HepG2 (cell line): ENCODE measurements at regions not wholly inside any gene's neighbourhood (a gene's known extent, or its start where the extent isn't known, plus 50 kb on each side); places are given as distances from the start of the nearest gene placed in this dataset.

ENCODE experiments used
- ATAC-seq: fragments of 200-7000 bp; cut with Tn5 transposase; 3 replicates; pipeline ENCODE4 v1.9.1; 2020; ENCODE audit warnings: mild to moderate bottlenecking, moderate library complexity
- BruUV-seq: library from RNA; stranded (reverse); fragments of 400-500 nt; replicated peaks from 2 replicates; lab custom pipeline; 2021; lab: Mats Ljungman, UMichigan
- CTCF ChIA-PET: fragments of 300-600 bp; formaldehyde crosslinking; extraction: SDS; loops from one replicate; lab custom pipeline; 2021; ENCODE audit warnings: low total read pairs, inconsistent platforms, low intra/inter-chr PET ratio; lab: Yijun Ruan, JAX
- POLR2A ChIA-PET: fragments of 350-600 bp; sonication (Branson Sonifier 250); formaldehyde crosslinking; loops from one replicate; lab custom pipeline; 2020; ENCODE audit warnings: antibody characterized with exemption, inconsistent platforms; lab: Yijun Ruan, JAX
- DNase-seq: peaks from one replicate; pipeline ENCODE4 v3.0.0-alpha.2; 2015; ENCODE audit warnings: low spot score
- FAIRE-seq: peaks from 3 replicates; lab custom pipeline; 2011; peaks lifted over from hg19 to GRCh38; lab: Jason Lieb, UNC
- H2AFZ ChIP-seq: one replicate; pipeline ENCODE4 v1.6.1; 2011; ENCODE audit warnings: low read length, inconsistent platforms
- H3K27ac ChIP-seq: fragments of 300-600 bp; 3 replicates; pipeline ENCODE4 v1.8.0; 2011; ENCODE audit warnings: mixed run types, mild to moderate bottlenecking, mixed read lengths, low read length, inconsistent platforms; ENCODE audit not compliant: insufficient read depth; ENCODE audit errors: extremely low read length
- H3K27me3 ChIP-seq, 2 experiments: fragments of 200-600 bp in 1 of 2; 2 replicates in 1 of 2; 3 replicates in 1 of 2; pipeline versions ENCODE4 v1.6.0 to v1.8.0; 2011; ENCODE audit warnings: low read length in 2 of 2, mild to moderate bottlenecking in 2 of 2, moderate library complexity in 2 of 2, inconsistent platforms in 1 of 2; ENCODE audit not compliant: insufficient read depth in 2 of 2, control insufficient read depth in 1 of 2
- H3K36me3 ChIP-seq, 2 experiments: fragments of 200-600 bp in 1 of 2; replicated peaks in 1 of 2; 2 replicates in 1 of 2; 3 replicates in 1 of 2; pipeline versions ENCODE4 v1.5.1 to v1.8.0; 2011; ENCODE audit warnings: low read length in 2 of 2, inconsistent platforms in 1 of 2; ENCODE audit not compliant: insufficient read depth in 2 of 2, control insufficient read depth in 1 of 2
- H3K4me1 ChIP-seq: 2 replicates; pipeline ENCODE4 v1.5.1; 2012; ENCODE audit warnings: low read length, inconsistent platforms; ENCODE audit not compliant: insufficient read depth
- H3K4me2 ChIP-seq: 2 replicates; pipeline ENCODE4 v1.6.0; 2011; ENCODE audit warnings: low read depth, low read length, inconsistent platforms
- H3K4me3 ChIP-seq, 3 experiments: fragments of 200-600 bp in 1 of 3; sonication (generic), shearing (Covaris generic) in 1 of 3; replicated peaks in 1 of 3; 2 replicates each; pipeline ENCODE4 v1.5.1; 2011 to 2016; ENCODE audit warnings: low read length in 3 of 3, inconsistent platforms in 2 of 3, low read depth in 2 of 3, mild to moderate bottlenecking in 2 of 3, control low read depth in 1 of 3, mixed read lengths in 1 of 3; ENCODE audit not compliant: insufficient read depth in 1 of 3
- H3K79me2 ChIP-seq: one replicate; pipeline ENCODE4 v1.6.1; 2011; ENCODE audit warnings: low read length, inconsistent platforms; ENCODE audit not compliant: insufficient read depth
- H3K9ac ChIP-seq: 2 replicates; pipeline ENCODE4 v1.6.0; 2011; ENCODE audit warnings: mild to moderate bottlenecking, low read depth, low read length, inconsistent platforms; ENCODE audit not compliant: insufficient read depth
- H3K9me3 ChIP-seq: 2 replicates; pipeline ENCODE4 v1.5.1; 2012; ENCODE audit warnings: mild to moderate bottlenecking, low read length
- H4K20me1 ChIP-seq: 2 replicates; pipeline ENCODE4 v1.6.0; 2011; ENCODE audit warnings: inconsistent platforms, mild to moderate bottlenecking, low read length, moderate library complexity; ENCODE audit not compliant: insufficient read depth
- ARHGAP35 ChIP-seq: sonication (generic); formaldehyde crosslinking; IDR thresholded peaks from 2 replicates; pipeline ENCODE4 v1.9.0; 2022; ENCODE audit warnings: mild to moderate bottlenecking, inconsistent platforms, moderate library complexity, missing genetic modification reagents, borderline replicate concordance
- FOXA1 ChIP-seq, 2 experiments: fragments of 450-650 bp in 1 of 2; sonication (generic) in 1 of 2; formaldehyde crosslinking in 1 of 2; IDR thresholded peaks; 2 replicates each; pipeline versions ENCODE4 v1.4.0 to v1.6.1; 2016 to 2020; ENCODE audit warnings: missing genetic modification reagents in 1 of 2
- FOXP1 ChIP-seq, 2 experiments: fragments of 450-650 bp in 1 of 2; IDR thresholded peaks; 2 replicates each; pipeline ENCODE4 v1.6.1; 2017 to 2018; ENCODE audit warnings: antibody characterized with exemption in 1 of 2
- HDAC1 ChIP-seq: sonication (generic); formaldehyde crosslinking; IDR thresholded peaks from 2 replicates; pipeline ENCODE4 v1.5.1; 2020; ENCODE audit warnings: mild to moderate bottlenecking, missing genetic modification reagents
- KDM1A ChIP-seq: IDR thresholded peaks from 2 replicates; pipeline ENCODE4 v1.6.1; 2016; ENCODE audit warnings: missing compliant biosample characterization
- NONO ChIP-seq, 2 experiments: fragments of 450-650 bp in 1 of 2; sonication (generic) in 1 of 2; formaldehyde crosslinking in 1 of 2; IDR thresholded peaks in 1 of 2; conservative IDR thresholded peaks in 1 of 2; 2 replicates each; pipeline versions ENCODE4 v1.6.1 to v1.8.0; 2017 to 2022; ENCODE audit warnings: mild to moderate bottlenecking in 1 of 2, missing genetic modification reagents in 1 of 2, moderate library complexity in 1 of 2
- NR2F6 ChIP-seq, 2 experiments: IDR thresholded peaks; 2 replicates each; pipeline ENCODE4 v1.6.1; 2016; ENCODE audit warnings: antibody characterized with exemption in 1 of 2, mild to moderate bottlenecking in 1 of 2
- RARA ChIP-seq: IDR thresholded peaks from 2 replicates; pipeline ENCODE4 v1.6.1; 2016; ENCODE audit warnings: missing genetic modification reagents, missing compliant biosample characterization
- RXRB ChIP-seq: IDR thresholded peaks from 2 replicates; pipeline ENCODE4 v1.6.1; 2016; ENCODE audit warnings: borderline replicate concordance, missing genetic modification reagents, missing compliant biosample characterization
- XRCC5 ChIP-seq: fragments of 200-400 bp; formaldehyde crosslinking; optimal IDR thresholded peaks from 2 replicates; pipeline ENCODE3; 2017; ENCODE audit warnings: mild to moderate bottlenecking, low read length
- YEATS2 ChIP-seq: sonication (generic); formaldehyde crosslinking; IDR thresholded peaks from 2 replicates; pipeline ENCODE4 v1.4.0; 2020; ENCODE audit warnings: missing genetic modification reagents, borderline replicate concordance
- ZBTB33 ChIP-seq: sonication (generic); formaldehyde crosslinking; IDR thresholded peaks from 2 replicates; pipeline ENCODE4 v1.4.0; 2020; ENCODE audit warnings: missing genetic modification reagents
- WGBS: methylation state at CpG from one replicate; pipeline ENCODE4 v1.1.6; 2017; ENCODE audit warnings: low lambda C conversion rate; 5-methylcytosine and 5-hydroxymethylcytosine counted together
- in situ Hi-C: cut with HindIII; loops from 2 replicates; pipeline ENCODE4 v1.10.0; 2017; ENCODE audit warnings: low pct_unique_long_range_greater_than_20kb; ENCODE audit not compliant: extremely low pct_ligation_motif_present
- intact Hi-C: fragments of 100-400 bp; cut with micrococcal nuclease; formaldehyde crosslinking; loops from one replicate; pipeline ENCODE4 v1.10.0; 2022; ENCODE audit not compliant: unreplicated experiment
- TF ChIP-seq, protein P1 (sequence below): sonication (generic); formaldehyde crosslinking; IDR thresholded peaks from 2 replicates; pipeline ENCODE4 v1.8.0; 2022; ENCODE audit warnings: mild to moderate bottlenecking, missing genetic modification reagents; ENCODE audit not compliant: insufficient replicate concordance
- TF ChIP-seq, protein P2 (sequence below): sonication (generic); formaldehyde crosslinking; IDR thresholded peaks from 2 replicates; pipeline ENCODE4 v1.5.1; 2020; ENCODE audit warnings: mild to moderate bottlenecking, moderate library complexity, missing genetic modification reagents
- TF ChIP-seq, protein P3 (sequence below), 2 experiments: fragments of 450-650 bp in 1 of 2; sonication (generic) in 1 of 2; formaldehyde crosslinking; IDR thresholded peaks; 2 replicates each; pipeline versions ENCODE4 v1.5.0 to v1.8.0; 2020 to 2022; ENCODE audit warnings: mild to moderate bottlenecking in 1 of 2, missing genetic modification reagents in 1 of 2

DNA sequence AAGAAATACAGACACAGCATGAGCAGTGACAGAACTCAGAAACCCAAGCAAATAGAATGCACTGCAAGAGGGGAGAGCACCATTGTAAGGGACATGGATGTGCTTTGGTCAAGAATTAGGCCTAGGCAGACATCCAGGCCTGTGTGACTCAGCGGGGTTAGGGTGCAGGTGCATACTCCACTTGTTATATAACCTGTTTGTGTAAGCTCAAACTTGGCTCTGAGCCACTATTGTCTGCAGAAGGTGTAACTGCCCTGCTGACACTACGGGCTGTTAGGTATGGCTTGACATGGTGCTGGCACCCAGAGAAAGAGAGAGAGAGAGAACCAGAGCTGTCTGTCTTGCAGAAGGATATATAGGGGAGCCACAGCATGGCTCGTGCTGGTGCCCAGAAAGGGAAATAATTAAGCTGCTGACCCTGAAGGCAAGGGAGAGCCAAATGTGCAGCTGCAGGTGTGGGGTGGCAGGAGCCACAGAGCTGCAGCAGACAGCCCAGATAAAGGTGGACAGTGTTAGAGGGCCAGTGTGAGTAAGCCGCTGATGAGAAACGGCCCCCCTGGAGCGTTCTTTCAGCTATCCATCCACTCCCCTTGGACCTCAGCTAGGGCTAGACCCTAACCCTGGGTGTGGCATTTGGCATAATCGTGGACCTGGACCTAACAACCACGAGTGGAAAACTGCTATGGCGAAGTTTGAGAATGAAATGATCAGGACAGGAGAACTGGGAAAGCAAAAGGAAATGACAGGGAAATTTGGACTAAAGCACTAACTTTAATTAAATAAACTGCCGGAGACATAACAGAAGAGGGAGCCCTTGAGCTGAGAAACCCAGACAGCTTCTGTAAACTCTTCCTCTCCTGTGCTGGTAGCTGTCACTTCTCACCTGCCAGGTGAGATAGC lies 253.0 kb upstream of the CCDC179 start:
- Histone ChIP-seq H3K4me2 (peak overlapping the region; percentile 61), H3K9ac (peak overlapping the region; percentile 14), H4K20me1 (no peaks in the 10 kb centered on the region), H3K27ac (no peak overlapping the region), H3K27me3 (no peaks in the 10 kb centered on the region), H3K36me3 (no peaks in the 10 kb centered on the region), H3K4me3 (peak overlapping the region in 1 of 3 experiments; percentile 44; a peak in 2 of 6 replicates), H3K9me3 (no peaks in the 10 kb centered on the region), H2AFZ (no peak overlapping the region), H3K79me2 (no peaks in the 10 kb centered on the region), H3K4me1 (peaks cover 13% of the 10 kb centered on the region)
- 0% methylated on average over 10 of the region's 10 CpGs for WGBS
- in situ Hi-C loops, result loop anchor here (25.0 kb wide), 1 partner anchor 1274 kb away; no protein-coding TSS in a partner anchor
- peak; percentile 54 for FAIRE-seq
- ChIA-PET CTCF (no interaction called here), POLR2A (no interaction called here)
- peak; percentile 93 for ATAC-seq
- intact Hi-C loops, result loop anchor here (1.0 kb wide), 3 partner anchors 237 to 1273 kb away; no protein-coding TSS in a partner anchor
- DNase-seq, result peak; percentile 69
- no TSS peak for BruUV-seq
- TF ChIP-seq, protein P1, sequence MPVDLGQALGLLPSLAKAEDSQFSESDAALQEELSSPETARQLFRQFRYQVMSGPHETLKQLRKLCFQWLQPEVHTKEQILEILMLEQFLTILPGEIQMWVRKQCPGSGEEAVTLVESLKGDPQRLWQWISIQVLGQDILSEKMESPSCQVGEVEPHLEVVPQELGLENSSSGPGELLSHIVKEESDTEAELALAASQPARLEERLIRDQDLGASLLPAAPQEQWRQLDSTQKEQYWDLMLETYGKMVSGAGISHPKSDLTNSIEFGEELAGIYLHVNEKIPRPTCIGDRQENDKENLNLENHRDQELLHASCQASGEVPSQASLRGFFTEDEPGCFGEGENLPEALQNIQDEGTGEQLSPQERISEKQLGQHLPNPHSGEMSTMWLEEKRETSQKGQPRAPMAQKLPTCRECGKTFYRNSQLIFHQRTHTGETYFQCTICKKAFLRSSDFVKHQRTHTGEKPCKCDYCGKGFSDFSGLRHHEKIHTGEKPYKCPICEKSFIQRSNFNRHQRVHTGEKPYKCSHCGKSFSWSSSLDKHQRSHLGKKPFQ, result peak; percentile 33
- TF ChIP-seq, protein P2, sequence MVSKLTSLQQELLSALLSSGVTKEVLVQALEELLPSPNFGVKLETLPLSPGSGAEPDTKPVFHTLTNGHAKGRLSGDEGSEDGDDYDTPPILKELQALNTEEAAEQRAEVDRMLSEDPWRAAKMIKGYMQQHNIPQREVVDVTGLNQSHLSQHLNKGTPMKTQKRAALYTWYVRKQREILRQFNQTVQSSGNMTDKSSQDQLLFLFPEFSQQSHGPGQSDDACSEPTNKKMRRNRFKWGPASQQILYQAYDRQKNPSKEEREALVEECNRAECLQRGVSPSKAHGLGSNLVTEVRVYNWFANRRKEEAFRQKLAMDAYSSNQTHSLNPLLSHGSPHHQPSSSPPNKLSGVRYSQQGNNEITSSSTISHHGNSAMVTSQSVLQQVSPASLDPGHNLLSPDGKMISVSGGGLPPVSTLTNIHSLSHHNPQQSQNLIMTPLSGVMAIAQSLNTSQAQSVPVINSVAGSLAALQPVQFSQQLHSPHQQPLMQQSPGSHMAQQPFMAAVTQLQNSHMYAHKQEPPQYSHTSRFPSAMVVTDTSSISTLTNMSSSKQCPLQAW (CRISPR knock-in tag), result no peak
- no peak for TF ChIP-seq FOXA1 (IDR thresholded peaks at IDR 0.05)
- peak; percentile 26; the same call in 1 of the 2 replicates for TF ChIP-seq FOXA1 (CRISPR knock-in tag; IDR thresholded peaks at IDR 0.05)
- TF ChIP-seq NONO (IDR thresholded peaks at IDR 0.05), result no peak
- TF ChIP-seq NONO (CRISPR knock-in tag; conservative IDR thresholded peaks at IDR 0.05), result 0 out of 2 replicates have a peak, but pooled peaks have one; percentile 38
- TF ChIP-seq ARHGAP35 (CRISPR knock-in tag), result 0 out of 2 replicates have a peak, but pooled peaks have one; percentile 47
- peak; percentile 63 for TF ChIP-seq RXRB
- TF ChIP-seq YEATS2 (CRISPR knock-in tag), result peak; percentile 47; the same call in 1 of the 2 replicates
- peak; percentile 56 for TF ChIP-seq HDAC1 (CRISPR knock-in tag)
- TF ChIP-seq NR2F6 (IDR thresholded peaks at IDR 0.05), result no peak
- peak; percentile 50; the same call in 1 of the 2 replicates for TF ChIP-seq NR2F6 (CRISPR knock-in tag; IDR thresholded peaks at IDR 0.05)
- no peak for TF ChIP-seq FOXP1 (IDR thresholded peaks at IDR 0.05)
- 0 out of 2 replicates have a peak, but pooled peaks have one; percentile 42 for TF ChIP-seq FOXP1 (CRISPR knock-in tag; IDR thresholded peaks at IDR 0.05)
- TF ChIP-seq ZBTB33 (CRISPR knock-in tag), result no peak
- peak; percentile 60 for TF ChIP-seq RARA (CRISPR knock-in tag)
- peak; percentile 11 for TF ChIP-seq XRCC5
- TF ChIP-seq KDM1A (CRISPR knock-in tag), result 0 out of 2 replicates have a peak, but pooled peaks have one; percentile 50
- TF ChIP-seq, protein P3, sequence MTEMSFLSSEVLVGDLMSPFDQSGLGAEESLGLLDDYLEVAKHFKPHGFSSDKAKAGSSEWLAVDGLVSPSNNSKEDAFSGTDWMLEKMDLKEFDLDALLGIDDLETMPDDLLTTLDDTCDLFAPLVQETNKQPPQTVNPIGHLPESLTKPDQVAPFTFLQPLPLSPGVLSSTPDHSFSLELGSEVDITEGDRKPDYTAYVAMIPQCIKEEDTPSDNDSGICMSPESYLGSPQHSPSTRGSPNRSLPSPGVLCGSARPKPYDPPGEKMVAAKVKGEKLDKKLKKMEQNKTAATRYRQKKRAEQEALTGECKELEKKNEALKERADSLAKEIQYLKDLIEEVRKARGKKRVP (CRISPR knock-in tag; IDR thresholded peaks at IDR 0.05), result 0 out of 4 replicates have a peak, but pooled peaks of 1 of the 2 experiments have one; percentile 26
